GM23248 (cell line): ENCODE measurements at regions not wholly inside any gene's neighbourhood (a gene's known extent, or its start where the extent isn't known, plus 50 kb on each side); places are given as distances from the start of the nearest gene placed in this dataset.

Source experiments
- EZH2 ChIP-seq: fragments of 200-600 bp; sonication (generic); IDR thresholded peaks from 2 replicates; pipeline ENCODE4 v1.6.1; 2018; ENCODE audit warnings: antibody characterized with exemption, mild to moderate bottlenecking; ENCODE audit not compliant: insufficient read depth, poor library complexity, severe bottlenecking
- EZH2phosphoT487 ChIP-seq: fragments of 200-600 bp; sonication (generic); IDR thresholded peaks from 2 replicates; pipeline ENCODE4 v1.6.1; 2018; ENCODE audit warnings: antibody characterized with exemption, moderate library complexity, mild to moderate bottlenecking, low read depth; ENCODE audit not compliant: insufficient read depth

- TF ChIP-seq EZH2 (no peak), EZH2phosphoT487 (no peak)
Observed at GRCh38 chr4:96356591-96357370, 516.9 kb downstream of the PDHA2 start.
